HK-2 (cell line): ENCODE measurements at regions not wholly inside any gene's neighbourhood (a gene's known extent, or its start where the extent isn't known, plus 50 kb on each side); places are given as distances from the start of the nearest gene placed in this dataset.
"Not testable (repeated sequence)": the region's sequence is repeated elsewhere in the genome, so short reads cannot be mapped to it uniquely, and the experiment has no call there.

Experiments
- DNase-seq: peaks from one replicate; pipeline ENCODE4 v3.0.0-alpha.2; 2018; ENCODE audit not compliant: unreplicated experiment

GRCh38 chr14:66013607-66014006 is 472.6 kb upstream of the CCDC196 start:
- not testable (repeated sequence) for DNase-seq

DNA sequence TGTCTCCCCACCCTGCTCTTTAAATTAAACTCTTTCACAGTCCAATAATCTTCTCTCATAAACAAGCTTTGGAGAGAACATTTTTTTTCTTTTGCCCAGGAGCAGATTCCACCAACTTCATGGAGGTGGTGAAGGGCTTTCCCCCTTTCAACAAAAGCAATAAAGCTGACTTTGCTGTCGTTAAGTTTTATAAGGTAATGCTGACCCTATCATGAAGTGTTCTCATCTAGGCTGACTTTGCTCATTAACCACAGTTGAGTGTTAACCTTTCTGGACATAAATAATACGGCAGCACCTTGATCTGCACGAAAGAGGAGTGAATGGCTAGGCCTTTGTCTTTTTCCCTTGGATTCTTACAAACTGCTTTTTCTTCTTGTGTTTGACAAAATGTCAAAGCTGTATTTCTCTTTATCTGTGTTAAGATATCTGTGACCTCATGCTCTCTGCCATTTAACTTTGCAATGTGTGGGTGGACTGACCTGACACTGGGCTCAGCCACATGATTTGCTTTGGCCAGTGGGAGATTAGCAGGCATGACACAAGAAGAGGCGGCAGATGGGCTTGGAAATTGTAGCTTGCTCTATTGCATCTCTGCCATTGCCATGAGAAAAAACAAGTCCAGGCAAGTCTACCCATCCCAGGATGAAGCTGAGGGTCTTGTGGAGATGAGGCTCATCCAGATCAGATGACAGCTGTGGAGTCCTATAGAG is 470.9 kb upstream of the CCDC196 start:
- DNase-seq = no peak

- DNase-seq = no peak
These were observed 468.2 kb upstream of the CCDC196 start for GRCh38 chr14:66017927-66018326.

DNA sequence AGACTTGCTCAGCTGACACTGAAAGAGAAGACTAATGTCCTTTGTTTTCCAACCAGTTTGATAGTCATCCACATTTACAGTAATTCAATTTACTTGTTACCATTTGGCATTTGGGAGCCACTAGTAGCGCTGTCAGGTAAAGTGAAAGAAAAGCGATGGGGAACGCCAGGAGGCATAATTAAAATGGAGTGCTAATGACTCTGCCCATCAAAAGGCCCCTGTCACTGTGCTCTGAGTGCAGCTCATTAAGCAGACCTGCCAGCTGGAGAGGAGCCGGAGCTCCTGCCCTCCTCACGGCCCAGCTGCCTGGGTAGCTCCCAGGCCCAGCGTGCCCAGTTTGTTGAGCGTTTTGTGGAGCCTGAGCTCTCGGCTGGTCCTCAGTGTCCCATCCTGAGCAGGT is 463.6 kb upstream of the CCDC196 start:
- DNase-seq = no peak

DNA sequence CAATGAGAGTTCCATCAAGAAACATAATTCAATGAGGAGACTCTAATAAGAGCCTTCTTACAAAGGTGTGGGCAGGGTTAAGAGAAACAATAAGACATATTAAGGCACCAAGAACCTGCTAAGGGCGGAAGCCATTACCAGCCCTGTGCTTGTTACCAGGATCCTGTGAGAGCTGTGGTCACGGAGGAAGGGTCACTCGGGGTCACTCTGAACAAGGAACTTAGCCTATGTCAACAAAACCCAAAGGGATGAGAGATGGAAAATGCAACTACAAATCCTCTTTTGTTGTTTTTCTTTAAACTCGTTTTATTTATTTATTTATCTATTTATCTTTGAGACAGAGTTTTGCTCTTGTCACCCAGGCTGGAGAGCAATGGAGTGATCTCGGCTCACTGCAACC is 460.4 kb upstream of the CCDC196 start:
- DNase-seq = no peak

DNA sequence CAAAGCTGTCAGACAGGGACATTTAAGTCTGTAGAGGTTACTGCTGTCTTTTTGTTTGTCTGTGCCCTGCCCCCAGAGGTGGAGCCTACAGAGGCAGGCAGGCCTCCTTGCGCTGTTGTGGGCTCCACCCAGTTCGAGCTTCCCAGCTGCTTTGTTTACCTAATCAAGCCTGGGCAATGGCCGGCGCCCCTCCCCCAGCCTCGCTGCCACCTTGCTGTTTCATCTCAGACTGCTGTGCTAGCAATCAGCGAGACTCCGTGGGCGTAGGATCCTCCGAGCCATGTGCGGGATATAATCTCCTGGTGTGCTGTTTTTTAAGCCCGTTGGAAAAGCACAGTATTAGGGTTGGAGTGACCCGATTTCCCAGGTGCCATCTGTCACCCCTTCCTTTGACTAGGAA is 454.2 kb upstream of the CCDC196 start:
- not testable (repeated sequence) for DNase-seq

- DNase-seq = no peak
These were observed 453.4 kb upstream of the CCDC196 start for GRCh38 chr14:66032800-66033199.

DNA sequence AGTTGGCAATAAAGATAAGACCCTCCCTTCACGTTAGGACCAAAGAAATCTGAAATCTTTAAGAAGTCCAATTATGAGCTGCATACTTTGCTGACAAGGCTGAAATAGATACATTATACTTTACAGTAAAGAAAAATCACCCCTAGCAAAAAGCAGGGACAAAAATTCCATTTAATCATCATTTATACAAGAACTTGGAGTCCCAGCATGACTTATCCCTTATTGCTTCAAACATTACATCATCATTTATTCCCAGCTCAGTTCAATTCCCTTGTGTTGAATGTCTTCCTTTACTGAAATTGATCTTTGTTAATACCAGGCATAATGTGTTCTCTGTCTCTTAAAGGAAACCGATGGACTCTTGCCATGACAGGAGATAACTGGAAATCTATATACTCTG is 449.6 kb upstream of the CCDC196 start:
- no peak for DNase-seq

DNA sequence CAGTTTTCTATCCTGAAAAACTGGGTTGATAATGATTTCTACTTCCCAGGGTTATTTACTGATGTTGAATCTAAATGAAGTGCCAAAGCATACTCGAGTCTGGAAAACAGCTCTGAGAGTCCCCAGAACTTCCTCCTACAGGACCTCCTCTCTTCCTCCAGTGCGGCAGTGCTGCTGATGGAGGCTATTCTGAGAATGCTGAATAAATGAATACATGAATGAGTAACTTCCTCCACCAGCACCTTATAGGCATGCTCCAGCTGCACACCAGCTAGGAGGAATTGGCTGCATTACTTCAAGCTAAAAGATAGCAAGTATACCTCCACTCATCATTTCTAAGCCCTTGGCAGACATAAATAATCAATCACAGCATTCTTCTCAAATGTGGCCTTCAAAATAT is 448.8 kb upstream of the CCDC196 start:
- no peak for DNase-seq

GRCh38 chr14:66038212-66038611 is 448.0 kb upstream of the CCDC196 start:
- no peak for DNase-seq

DNA sequence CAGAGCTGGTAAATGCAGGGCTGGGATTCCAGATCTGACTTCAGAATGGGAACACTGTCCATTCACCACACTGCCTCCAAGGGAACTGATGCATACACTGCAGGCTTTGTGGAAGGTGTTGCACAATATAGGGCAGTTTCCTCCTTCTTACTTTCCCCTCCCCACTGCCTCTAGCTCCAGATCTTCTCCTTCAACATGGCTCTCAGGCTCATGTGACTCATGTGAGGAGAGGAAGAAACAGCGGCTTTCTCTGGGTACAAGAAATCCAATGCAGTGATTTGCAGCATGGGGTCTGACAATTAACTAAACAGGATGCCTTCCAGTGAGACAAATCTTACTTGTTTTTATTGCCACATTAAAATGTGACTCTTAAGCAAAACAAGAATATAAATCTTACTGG is 447.6 kb upstream of the CCDC196 start:
- DNase-seq = no peak

- DNase-seq = no peak
These were observed 446.7 kb upstream of the CCDC196 start for GRCh38 chr14:66039495-66039894.

GRCh38 chr14:66041582-66041981 is 444.6 kb upstream of the CCDC196 start:
- no peak for DNase-seq

DNA sequence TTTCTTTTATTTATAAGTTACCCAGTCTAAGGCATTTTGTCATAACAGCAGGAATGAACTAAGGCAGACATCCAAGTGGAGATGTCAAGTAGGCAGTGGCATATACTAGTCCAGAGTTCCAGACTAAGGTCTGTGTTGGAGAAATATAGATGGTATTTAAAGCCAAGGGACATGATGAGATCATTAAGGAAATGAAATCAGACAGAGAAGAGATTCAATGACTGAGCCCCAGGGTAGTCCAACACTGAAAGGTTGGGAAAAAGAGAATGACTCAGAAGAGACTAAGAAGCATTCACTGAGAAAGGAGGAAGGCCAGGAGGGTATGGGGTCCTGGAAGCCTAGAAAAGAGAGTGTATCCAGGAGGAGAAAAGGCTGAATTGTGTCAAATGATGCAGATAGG is 442.2 kb upstream of the CCDC196 start:
- DNase-seq = no peak

- DNase-seq = no peak
These were observed 440.6 kb upstream of the CCDC196 start for GRCh38 chr14:66045572-66046021.

DNA sequence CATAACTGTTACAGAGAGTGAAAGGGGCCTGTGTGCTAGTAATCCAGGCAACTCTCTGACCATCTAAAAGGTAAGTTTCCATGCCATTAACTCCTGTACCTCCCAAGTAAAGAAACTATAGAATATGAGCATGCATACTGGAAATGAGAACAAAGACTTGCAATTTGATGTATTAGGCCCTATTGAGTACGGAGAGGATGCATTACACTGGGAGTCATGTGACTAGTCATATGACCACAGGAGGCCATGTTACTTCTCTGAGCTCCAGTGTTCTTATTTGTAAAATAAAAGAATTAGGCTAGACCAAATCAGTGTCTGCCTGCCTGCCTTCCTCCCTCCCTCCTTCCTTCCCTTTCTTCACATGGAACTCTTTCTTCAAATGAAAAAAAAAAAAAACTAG is 440.1 kb upstream of the CCDC196 start:
- no peak for DNase-seq

DNA sequence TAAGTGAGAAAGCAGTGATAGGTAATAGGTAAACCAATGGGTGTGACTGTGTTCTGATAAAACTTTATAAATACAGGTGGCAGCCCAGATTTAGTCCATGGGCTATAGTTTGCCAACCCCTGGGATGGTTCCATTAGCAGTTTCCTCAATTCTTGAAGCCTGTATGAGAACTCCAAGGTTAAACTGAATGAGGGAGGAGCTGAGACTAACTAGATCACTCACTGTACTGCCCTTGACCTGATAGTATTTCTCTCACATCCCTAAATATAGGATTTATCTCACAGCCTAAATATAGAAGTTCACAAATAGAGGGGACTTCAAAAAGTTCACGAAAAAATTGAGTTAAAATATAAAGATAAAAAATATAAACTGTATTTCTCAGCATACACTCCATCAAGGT is 439.6 kb upstream of the CCDC196 start:
- no peak for DNase-seq

GRCh38 chr14:66056268-66056907 is 429.8 kb upstream of the CCDC196 start:
- DNase-seq = no peak

- DNase-seq = no peak
These were observed 429.1 kb upstream of the CCDC196 start for GRCh38 chr14:66056926-66057552.

- DNase-seq = no peak
These were observed 421.0 kb upstream of the CCDC196 start for GRCh38 chr14:66065188-66065587.

- no peak for DNase-seq
These were observed 419.0 kb upstream of the CCDC196 start for GRCh38 chr14:66066981-66067776.

- DNase-seq = no peak
These were observed 417.1 kb upstream of the CCDC196 start for GRCh38 chr14:66069036-66069435.
